HG03378 (cell line): ENCODE measurements at regions not wholly inside any gene's neighbourhood (a gene's known extent, or its start where the extent isn't known, plus 50 kb on each side); places are given as distances from the start of the nearest gene placed in this dataset.
"Not testable (repeated sequence)": the region's sequence is repeated elsewhere in the genome, so short reads cannot be mapped to it uniquely, and the experiment has no call there.

Experiments
- ATAC-seq: cut with Tn5 transposase; IDR thresholded peaks from one replicate; pipeline ENCODE4 v1.9.1; 2021; ENCODE audit warnings: mild to moderate bottlenecking, moderate library complexity; ENCODE audit not compliant: unreplicated experiment

- no peak for ATAC-seq
These were observed 51.6 kb upstream of the CNTLN start for GRCh38 chr9:17083258-17083657.

- no peak for ATAC-seq
These were observed 52.3 kb upstream of the CNTLN start for GRCh38 chr9:17082343-17083064.

GRCh38 chr9:17081814-17082213, 53.0 kb upstream of the CNTLN start:
- no peak for ATAC-seq

- ATAC-seq, result no peak
These were observed 53.5 kb upstream of the CNTLN start for GRCh38 chr9:17081351-17081750.

- ATAC-seq, result peak; percentile 46
These were observed 58.9 kb upstream of the CNTLN start for GRCh38 chr9:17075758-17076485.

- no peak for ATAC-seq
These were observed 59.6 kb upstream of the CNTLN start for GRCh38 chr9:17075146-17075757.

GRCh38 chr9:17072563-17072962, 62.3 kb upstream of the CNTLN start:
- not testable (repeated sequence) for ATAC-seq

GRCh38 chr9:17068671-17069070, 66.2 kb upstream of the CNTLN start:
- no peak for ATAC-seq

- no peak for ATAC-seq
These were observed 69.8 kb upstream of the CNTLN start for GRCh38 chr9:17065062-17065461.

GRCh38 chr9:17064558-17064957, 70.3 kb upstream of the CNTLN start:
- no peak for ATAC-seq

- peak; percentile 90 for ATAC-seq
These were observed 71.2 kb upstream of the CNTLN start for GRCh38 chr9:17063535-17064135.

- no peak for ATAC-seq
These were observed 72.3 kb upstream of the CNTLN start for GRCh38 chr9:17062497-17062896.

GRCh38 chr9:17060450-17060849, 74.4 kb upstream of the CNTLN start:
- ATAC-seq, result no peak

- ATAC-seq, result no peak
These were observed 75.4 kb upstream of the CNTLN start for GRCh38 chr9:17059465-17059864.

GRCh38 chr9:17057729-17058128, 77.1 kb upstream of the CNTLN start:
- ATAC-seq, result no peak

- no peak for ATAC-seq
These were observed 82.2 kb upstream of the CNTLN start for GRCh38 chr9:17052626-17053025.

GRCh38 chr9:17045381-17045940, 89.4 kb upstream of the CNTLN start:
- no peak for ATAC-seq

GRCh38 chr9:17031546-17031945, 103.3 kb upstream of the CNTLN start:
- ATAC-seq, result no peak

- no peak for ATAC-seq
These were observed 109.6 kb upstream of the CNTLN start for GRCh38 chr9:17025281-17025680.

GRCh38 chr9:17024129-17024528, 110.7 kb upstream of the CNTLN start:
- ATAC-seq, result no peak

GRCh38 chr9:17021387-17021970, 113.4 kb upstream of the CNTLN start:
- ATAC-seq, result no peak
